ENCODE measurements at regions not wholly inside any gene's neighbourhood (a gene's known extent, or its start where the extent isn't known, plus 50 kb on each side); places are given as distances from the start of the nearest gene placed in this dataset.

DNA sequence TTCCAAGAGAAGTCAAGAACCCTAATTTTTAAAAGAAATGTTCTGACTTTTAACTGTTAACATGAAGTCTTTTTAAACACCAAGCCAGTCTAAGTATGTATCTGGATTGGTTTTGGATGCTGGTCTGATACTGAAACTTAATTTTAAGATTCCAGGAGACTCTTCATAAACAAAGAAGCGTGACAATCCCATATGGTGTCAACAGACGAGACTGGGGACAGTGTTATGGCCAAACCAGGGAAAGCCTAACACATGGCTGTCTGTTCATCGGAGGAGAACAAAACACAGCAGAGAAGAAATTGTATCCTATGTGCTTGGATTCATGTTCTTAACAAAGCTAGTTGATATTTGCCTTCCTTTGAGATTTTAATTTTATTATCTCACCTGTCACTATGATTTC is 80.5 kb upstream of the UPP2 start:
- Histone ChIP-seq H2BK12ac (ENCODE audit: low read depth, low read length) (no peak overlapping the region), H3K14ac (ENCODE audit: insufficient read length) (no peak overlapping the region), H3K23me2 (ENCODE audit: low read depth, low read length) (no peaks in the 10 kb centered on the region), H3K9ac (replicated peaks in 1 of 4; ENCODE audit: extremely low read depth in 1 of 4, low read depth in 3 of 4, low read length in 3 of 4) (no peak overlapping the region), H3K23ac (ENCODE audit: insufficient read length) (no peak overlapping the region), H2AFZ (ENCODE audit: low read length) (no peak overlapping the region), H3K27ac (ENCODE audit: low read depth, low read length) (no peak overlapping the region), H3K4ac (replicated peaks; ENCODE audit: insufficient read length, low read depth, low read length) (no peak overlapping the region), H4K8ac (ENCODE audit: extremely low read depth, insufficient read depth, low read length) (no peak overlapping the region), H4K5ac (ENCODE audit: insufficient read length, low read depth, low read length) (no peak overlapping the region), H3K9me3 (ENCODE audit: insufficient read depth in 2 of 2, low read depth in 1 of 2, low read length in 1 of 2) (no peaks in the 10 kb centered on the region), H2BK5ac (ENCODE audit: low read depth, low read length) (no peak overlapping the region), H2AK5ac (ENCODE audit: low read depth, low read length) (no peak overlapping the region), H2BK20ac (ENCODE audit: low read length) (no peak overlapping the region), H3K4me3 (ENCODE audit: extremely low read depth in 1 of 4, insufficient read depth in 2 of 4, low read depth in 3 of 4, low read length in 4 of 4) (no peak overlapping the region), H3K18ac (ENCODE audit: extremely low read depth, low read length) (no peak overlapping the region), H3K4me1 (replicated peaks in 1 of 4; ENCODE audit: control insufficient read depth in 3 of 4, insufficient read depth in 4 of 4, low read length in 3 of 4) (no peaks in the 10 kb centered on the region), H4K20me1 (replicated peaks in 1 of 2; ENCODE audit: control insufficient read depth in 1 of 2, insufficient read depth in 2 of 2, low read length in 2 of 2) (no peaks in the 10 kb centered on the region), H3K36me3 (ENCODE audit: control insufficient read depth in 2 of 4, insufficient read depth in 4 of 4, low read length in 3 of 4) (no peaks in the 10 kb centered on the region), H3K27me3 (replicated peaks in 1 of 4; ENCODE audit: control insufficient read depth in 3 of 4, extremely low read depth in 1 of 4, insufficient read depth in 3 of 4, low read length in 3 of 4) (peaks cover 0 to 4% (median 0%) of the 10 kb centered on the region in 4 experiments; a peak in 1 of 7 replicates), H4K91ac (replicated peaks; ENCODE audit: insufficient read length, low read length) (no peak overlapping the region), H2BK120ac (replicated peaks; ENCODE audit: low read depth, low read length) (no peak overlapping the region), H3K79me2 (ENCODE audit: control insufficient read depth in 1 of 2, insufficient read depth in 2 of 2, low read length in 2 of 2) (no peaks in the 10 kb centered on the region), H2BK15ac (ENCODE audit: low read length) (no peak overlapping the region), H3K79me1 (ENCODE audit: low read depth, low read length) (no peaks in the 10 kb centered on the region), H3K4me2 (ENCODE audit: insufficient read depth in 1 of 2, low read depth in 2 of 2, low read length in 2 of 2) (no peak overlapping the region), H3K56ac (replicated peaks; ENCODE audit: insufficient read length, low read depth, low read length) (no peak overlapping the region)
- no peak for DNase-seq (ENCODE audit: low read depth in 1 of 2, low spot score in 2 of 2)
- TF ChIP-seq RXRA (IDR thresholded peaks at IDR 0.05; ENCODE audit: insufficient read depth, low read depth, low read length) (no peak), TEAD4 (IDR thresholded peaks at IDR 0.05; ENCODE audit: low read depth, low read length) (no peak), BACH1 (IDR thresholded peaks at IDR 0.05; ENCODE audit: low read length) (no peak), EP300 (IDR thresholded peaks at IDR 0.05; ENCODE audit: borderline replicate concordance in 1 of 2, low read depth in 2 of 2, low read length in 2 of 2) (no peak), SIRT6 (IDR thresholded peaks at IDR 0.05; ENCODE audit: low read length) (no peak), PHF8 (conservative IDR thresholded peaks at IDR 0.05; ENCODE audit: low read depth, low read length) (no peak), SRF (IDR thresholded peaks at IDR 0.05; ENCODE audit: low read depth, low read length) (no peak), SAP30 (IDR thresholded peaks at IDR 0.05; ENCODE audit: insufficient read depth, insufficient replicate concordance, low read length) (no peak), EGR1 (IDR thresholded peaks at IDR 0.05; ENCODE audit: borderline replicate concordance, low read depth, low read length) (no peak), SUZ12 (IDR thresholded peaks at IDR 0.05; ENCODE audit: low read length) (no peak), TAF7 (optimal IDR thresholded peaks at IDR 0.05; ENCODE audit: borderline replicate concordance, low read depth, low read length) (no peak), SIN3A (conservative IDR thresholded peaks at IDR 0.05 in 1 of 2, IDR thresholded peaks at IDR 0.05 in 1 of 2; ENCODE audit: low read depth in 1 of 2, low read length in 2 of 2) (no peak)
- FAIRE-seq, result no peak
- WGBS, 2 experiments (ENCODE audit: extremely low coverage in 1 of 2, insufficient coverage in 1 of 2, insufficient read length in 1 of 2, insufficient replicate concordance in 2 of 2, low coverage in 1 of 2, low lambda C conversion rate in 2 of 2, missing lambda C conversion rate in 1 of 2), result 89% methylated on average over 3 of the region's 3 CpGs; no CpG with 5 or more reads in 1 of the 2 experiments
- CTCF ChIA-PET (ENCODE audit: partially characterized antibody), result interaction anchor here (1.5 to 5.4 kb wide), 2 partner anchors 12 to 733 kb away, joined by 9 to 62 read pairs; no protein-coding TSS in a partner anchor
- POLR2A ChIA-PET (ENCODE audit: partially characterized antibody), result interaction anchor here (0.6 kb wide), 1 partner anchor 1558 kb away, joined by 5 read pairs; no protein-coding TSS in a partner anchor

Data from H1 (cell line).